Activated T-helper 1 cell treated with Interleukin-2 at 50 U/mL for 16 hours (primary cell): ENCODE measurements at regions not wholly inside any gene's neighbourhood (a gene's known extent, or its start where the extent isn't known, plus 50 kb on each side); places are given as distances from the start of the nearest gene placed in this dataset.

Experiments used
- DNase-seq: peaks from one replicate; pipeline ENCODE4 v3.0.0-alpha.2; 2020; ENCODE audit warnings: low read depth

DNA sequence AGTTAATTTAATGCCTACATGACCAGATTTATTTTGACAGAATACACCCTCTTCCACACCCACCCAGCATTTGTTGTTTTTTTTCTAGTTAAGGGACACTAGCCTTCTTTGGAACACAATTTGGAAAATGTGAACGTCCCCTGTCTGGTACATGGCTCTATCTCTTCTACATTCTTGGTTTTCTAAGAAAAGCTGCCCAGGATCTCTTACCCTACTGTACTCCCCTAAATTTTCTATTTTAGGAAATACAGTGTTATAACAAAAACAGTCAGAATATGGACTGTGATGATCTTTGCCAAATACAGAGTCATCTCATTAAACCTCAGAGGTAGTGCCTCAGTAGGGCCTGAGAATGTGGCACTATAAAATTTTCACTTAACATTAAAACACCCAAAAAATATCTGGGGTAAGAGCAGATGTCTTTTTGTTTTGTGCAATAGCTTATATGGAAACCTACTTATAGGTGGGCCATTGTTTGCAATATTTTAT, 93.1 kb upstream of the SPON1 start:
- no peak for DNase-seq

- no peak for DNase-seq
These were observed 87.9 kb upstream of the SPON1 start for GRCh38 chr11:13874597-13874996.

GRCh38 chr11:13875643-13876042, 86.9 kb upstream of the SPON1 start:
- DNase-seq = no peak

DNA sequence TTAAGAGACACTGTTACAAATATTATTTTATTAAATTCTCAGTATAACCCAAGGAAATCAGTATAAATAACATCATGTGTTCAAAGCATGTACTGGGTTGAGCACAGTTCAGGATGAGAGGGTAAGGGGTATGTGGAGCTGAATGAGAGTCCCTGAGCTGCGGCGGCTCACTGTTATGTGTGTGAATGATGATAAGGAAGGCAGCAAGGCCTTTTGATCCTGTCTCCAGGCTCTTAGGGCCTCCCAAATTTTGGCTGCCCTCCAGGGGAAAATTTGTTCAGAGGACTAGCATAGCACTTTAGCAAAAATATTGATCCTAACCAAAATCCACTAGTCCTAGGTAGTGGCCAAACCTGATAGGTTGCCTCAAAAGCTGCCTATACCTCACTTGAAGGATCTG, 86.1 kb upstream of the SPON1 start:
- no peak for DNase-seq

GRCh38 chr11:13878077-13878476, 84.4 kb upstream of the SPON1 start:
- no peak for DNase-seq

DNA sequence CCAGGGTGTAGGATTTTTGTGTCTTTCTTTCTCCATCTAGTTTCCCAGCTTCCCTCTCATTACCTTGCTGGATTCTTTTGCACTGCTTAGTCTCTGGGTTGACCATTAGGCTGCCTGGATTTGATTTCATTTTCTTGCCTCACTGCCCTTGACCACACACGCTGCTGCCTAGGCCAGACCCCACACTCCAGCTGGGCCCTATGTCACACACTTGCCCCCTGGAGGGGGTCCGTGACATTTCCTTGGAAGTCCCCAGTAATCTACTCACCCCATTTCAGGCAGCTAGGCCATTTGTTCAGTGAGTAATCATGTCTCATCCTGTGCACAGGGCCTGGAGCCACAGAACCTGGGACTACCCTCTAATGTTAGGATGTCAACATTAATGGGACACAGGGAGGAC, 81.9 kb upstream of the SPON1 start:
- no peak for DNase-seq

DNA sequence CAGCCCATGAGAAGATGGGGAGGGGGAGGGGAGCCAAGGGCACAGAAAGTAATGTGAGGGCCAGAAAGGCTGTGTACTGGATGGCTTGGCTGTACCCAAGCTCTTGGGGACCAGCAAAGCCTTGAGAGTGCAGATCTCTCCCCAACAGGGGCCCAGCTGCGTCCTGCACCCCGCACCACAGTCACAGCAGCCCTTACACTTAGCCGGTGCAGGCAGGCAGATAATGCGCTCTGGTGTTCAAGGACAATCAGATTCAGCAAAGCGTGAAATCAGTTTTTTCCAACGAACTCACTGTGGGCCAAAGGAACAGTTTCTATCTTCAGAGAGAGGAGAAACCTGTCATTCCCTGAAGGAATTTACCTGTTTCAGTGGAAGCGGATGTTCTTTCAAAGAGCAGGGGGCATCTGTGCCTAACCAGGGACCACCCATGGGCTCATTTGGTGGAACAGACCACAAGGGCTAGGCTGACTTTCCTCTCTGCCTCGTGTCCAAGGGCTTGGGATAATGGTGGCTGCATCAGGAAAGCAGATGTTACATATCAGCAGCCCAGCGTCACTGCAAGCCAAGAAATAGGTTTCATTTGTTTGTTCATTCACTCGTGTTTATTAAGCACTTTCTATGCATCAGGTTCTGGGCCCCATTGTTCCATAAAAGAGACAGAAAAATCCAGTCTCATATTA, 81.2 kb upstream of the SPON1 start:
- DNase-seq = no peak

- DNase-seq = no peak
These were observed 79.5 kb upstream of the SPON1 start for GRCh38 chr11:13883042-13883441.

DNA sequence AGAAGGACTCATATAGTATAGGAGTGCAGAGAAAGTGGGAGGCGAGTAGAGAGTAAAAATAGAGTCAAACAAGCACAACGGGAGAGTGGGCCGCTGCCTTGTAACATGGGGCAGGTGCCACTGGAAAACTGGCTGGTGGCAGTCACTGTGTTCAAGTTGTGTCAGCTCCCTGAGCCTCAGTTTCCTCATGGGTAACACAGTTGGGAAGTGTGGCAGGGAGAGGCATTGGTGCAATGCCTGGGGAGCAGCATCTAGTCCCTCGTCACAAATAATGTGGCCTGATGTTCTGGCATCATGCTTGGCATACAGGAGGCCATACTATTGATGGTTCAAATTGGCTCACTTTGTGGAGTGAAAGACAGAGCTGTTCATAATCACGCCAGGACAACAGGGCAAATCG, 78.9 kb upstream of the SPON1 start:
- DNase-seq = no peak

GRCh38 chr11:13884158-13884799, 78.2 kb upstream of the SPON1 start:
- no peak for DNase-seq

GRCh38 chr11:13885083-13885482, 77.4 kb upstream of the SPON1 start:
- no peak for DNase-seq

DNA sequence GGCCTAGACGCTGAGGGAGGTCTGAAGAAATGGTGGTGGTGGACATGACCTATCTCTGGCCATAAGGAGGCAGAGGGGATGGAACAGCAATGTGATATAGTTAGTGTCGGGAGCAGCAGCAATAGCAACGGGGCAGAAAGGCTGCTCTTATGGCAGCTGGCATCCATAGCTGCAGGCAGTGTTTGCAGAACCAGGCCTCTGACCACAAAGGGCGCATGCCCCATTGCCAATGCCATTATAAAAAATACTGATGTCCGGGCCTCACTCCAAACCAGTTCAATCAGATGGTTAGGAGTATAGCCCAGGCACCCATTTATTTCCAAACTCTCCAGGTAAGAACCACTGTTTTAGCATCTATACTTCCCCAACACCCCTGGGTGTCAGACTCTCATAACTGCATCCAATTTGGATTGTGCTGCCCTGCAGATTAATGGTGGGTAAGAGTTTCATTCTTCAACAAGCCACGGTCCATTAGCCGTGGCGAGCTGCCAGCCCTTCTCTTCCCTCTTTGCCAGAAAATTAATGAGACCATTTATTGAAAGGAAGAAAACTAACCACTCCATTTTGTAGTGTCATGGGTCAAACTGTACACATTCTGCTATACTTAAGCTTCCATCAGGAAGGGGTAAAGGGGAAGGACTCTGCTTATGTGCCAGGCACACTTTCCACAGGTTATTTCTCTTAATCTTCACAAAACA, 72.8 kb upstream of the SPON1 start:
- DNase-seq = no peak

GRCh38 chr11:13891911-13892310, 70.6 kb upstream of the SPON1 start:
- DNase-seq = no peak

GRCh38 chr11:13896175-13896980, 66.1 kb upstream of the SPON1 start:
- no peak for DNase-seq

DNA sequence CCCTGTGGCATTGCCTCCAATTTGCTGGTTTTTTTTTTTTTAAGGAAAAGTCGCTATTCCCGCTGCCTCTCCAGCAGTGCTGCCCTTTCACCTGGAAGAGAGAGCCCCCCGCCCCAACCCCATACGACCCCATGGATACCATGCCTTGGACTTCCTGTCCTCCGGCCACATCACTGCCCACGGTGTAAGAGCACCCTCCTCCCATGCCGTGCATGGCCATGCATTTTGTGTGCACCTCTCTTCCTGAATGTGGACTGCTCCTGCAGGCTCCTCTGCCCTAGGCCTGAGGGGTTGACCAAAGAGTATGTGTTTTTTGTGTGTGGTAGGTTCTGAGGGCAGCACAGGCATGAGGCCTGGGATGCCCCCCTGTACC, 65.6 kb upstream of the SPON1 start:
- DNase-seq = no peak

GRCh38 chr11:13897646-13898276, 64.8 kb upstream of the SPON1 start:
- no peak for DNase-seq

- no peak for DNase-seq
These were observed 62.9 kb upstream of the SPON1 start for GRCh38 chr11:13899603-13900002.

GRCh38 chr11:13902523-13902922, 60.0 kb upstream of the SPON1 start:
- DNase-seq = no peak

GRCh38 chr11:13905137-13905781, 57.3 kb upstream of the SPON1 start:
- DNase-seq = no peak

GRCh38 chr11:13907678-13908077, 54.8 kb upstream of the SPON1 start:
- DNase-seq = no peak

- DNase-seq = no peak
These were observed 54.0 kb upstream of the SPON1 start for GRCh38 chr11:13908535-13908934.
